OCI-LY3 (cell line): ENCODE measurements at regions not wholly inside any gene's neighbourhood (a gene's known extent, or its start where the extent isn't known, plus 50 kb on each side); places are given as distances from the start of the nearest gene placed in this dataset.

ENCODE experiments used
- H2AFZ ChIP-seq: fragments of 200-600, 300-600 bp; shearing (Covaris generic); 2 replicates; pipeline ENCODE4 v1.6.0; 2014; ENCODE audit warnings: antibody characterized with exemption, low read depth, low read length
- H3K27ac ChIP-seq: fragments of 200-600, 300-600 bp; sonication (generic); 2 replicates; pipeline ENCODE4 v1.5.1; 2014; ENCODE audit warnings: mild to moderate bottlenecking, low read length, moderate library complexity, mixed read lengths
- H3K27me3 ChIP-seq: fragments of 200-600, 300-600 bp; sonication (generic); 2 replicates; pipeline ENCODE4 v1.6.1; 2014; ENCODE audit warnings: low read depth, low read length, mixed read lengths
- H3K36me3 ChIP-seq: fragments of 200-600, 300-600 bp; sonication (generic); replicated peaks from 2 replicates; pipeline ENCODE3; 2014; ENCODE audit warnings: low read depth, low read length, mixed read lengths
- H3K4me1 ChIP-seq: fragments of 300-600, 200-600 bp; sonication (generic); 2 replicates; pipeline ENCODE4 v1.6.1; 2014; ENCODE audit warnings: low read length, mixed read lengths
- H3K4me2 ChIP-seq: fragments of 200-600, 300-600 bp; sonication (generic); 2 replicates; pipeline ENCODE4 v1.6.1; 2014; ENCODE audit warnings: low read length, mixed read lengths
- H3K4me3 ChIP-seq: fragments of 300-600, 200-600 bp; sonication (generic); 2 replicates; pipeline ENCODE4 v1.5.1; 2014; ENCODE audit warnings: antibody characterized with exemption, mild to moderate bottlenecking, low read length, moderate library complexity
- H3K79me2 ChIP-seq: fragments of 300-600, 200-600 bp; shearing (Covaris generic); 2 replicates; pipeline ENCODE4 v1.6.1; 2014; ENCODE audit warnings: mild to moderate bottlenecking, low read length, mixed read lengths
- H3K9ac ChIP-seq: fragments of 300-600, 200-600 bp; shearing (Covaris generic); 2 replicates; pipeline ENCODE4 v1.6.0; 2014; ENCODE audit warnings: mild to moderate bottlenecking, low read length, moderate library complexity
- H3K9me3 ChIP-seq: fragments of 200-600, 300-600 bp; shearing (Covaris generic); 2 replicates; pipeline ENCODE4 v1.6.1; 2014; ENCODE audit warnings: low read length, mixed read lengths; ENCODE audit not compliant: insufficient read depth
- H4K20me1 ChIP-seq: fragments of 200-600, 300-600 bp; sonication (generic); 2 replicates; pipeline ENCODE4 v1.6.1; 2016; ENCODE audit warnings: low read length, mixed read lengths; ENCODE audit not compliant: insufficient read depth
- EZH2phosphoT487 ChIP-seq: fragments of 200-600 bp; shearing (Covaris generic); IDR thresholded peaks from 2 replicates; pipeline ENCODE4 v1.6.1; 2018; ENCODE audit warnings: antibody characterized with exemption, mixed run types, low read depth
- TF ChIP-seq, protein P1 (sequence below): fragments of 200-600, 300-600 bp; sonication (generic); IDR thresholded peaks from 2 replicates; pipeline ENCODE4 v1.5.1; 2014; ENCODE audit warnings: antibody characterized with exemption, low read length, low read depth

DNA sequence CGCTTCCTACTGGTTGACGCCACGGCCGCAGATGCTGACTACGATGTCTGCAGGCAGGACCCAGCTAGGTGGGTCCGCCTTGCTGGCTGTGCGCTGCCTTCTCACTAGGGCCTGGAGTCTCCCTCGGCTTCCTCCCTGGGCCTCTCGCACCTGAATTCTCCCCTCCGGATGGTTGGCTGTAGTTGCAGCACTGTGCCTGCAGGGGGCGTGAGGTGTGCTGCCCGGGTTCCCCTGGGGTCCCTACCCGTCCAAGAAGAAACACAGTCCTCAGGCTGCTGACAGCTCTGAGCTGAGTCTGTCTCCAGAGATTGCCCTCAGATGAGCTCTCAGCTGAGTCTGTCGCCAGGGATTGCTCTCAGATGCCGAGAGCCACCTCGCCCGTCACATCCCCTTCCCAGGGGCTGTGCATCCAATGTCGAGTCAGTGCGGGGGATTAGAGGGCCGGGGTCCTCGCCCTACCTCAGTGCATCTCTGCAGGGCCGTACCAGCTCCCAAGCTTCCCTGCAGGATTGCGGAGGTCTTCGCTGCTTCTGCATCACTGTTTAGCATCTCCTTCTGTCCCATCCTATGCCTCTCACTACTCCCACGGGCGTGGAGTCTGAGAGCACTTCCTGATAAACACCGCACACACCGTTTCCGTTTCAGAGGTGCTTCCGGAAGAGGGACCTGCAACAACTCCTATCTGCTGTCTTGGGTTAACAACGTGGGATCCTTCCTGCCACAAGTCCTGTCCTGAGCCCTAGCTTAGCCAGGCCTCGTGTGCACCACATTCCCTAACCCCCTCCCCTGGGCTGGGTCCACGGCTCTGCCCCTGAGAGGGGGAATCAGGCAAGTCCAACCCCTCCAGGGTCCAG is 196.9 kb downstream of the CSNK2A3 start:
- H3K27me3 ChIP-seq, result peaks cover 5% of the 10 kb centered on the region; the same call in 1 of the 2 replicates
- no peak overlapping the region for H2AFZ ChIP-seq
- H3K79me2 ChIP-seq, result no peaks in the 10 kb centered on the region
- no peaks in the 10 kb centered on the region for H3K36me3 ChIP-seq
- no peaks in the 10 kb centered on the region for H4K20me1 ChIP-seq
- no peak overlapping the region for H3K4me2 ChIP-seq
- H3K4me1 ChIP-seq, result no peaks in the 10 kb centered on the region
- no peaks in the 10 kb centered on the region for H3K9me3 ChIP-seq
- TF ChIP-seq, protein P1, sequence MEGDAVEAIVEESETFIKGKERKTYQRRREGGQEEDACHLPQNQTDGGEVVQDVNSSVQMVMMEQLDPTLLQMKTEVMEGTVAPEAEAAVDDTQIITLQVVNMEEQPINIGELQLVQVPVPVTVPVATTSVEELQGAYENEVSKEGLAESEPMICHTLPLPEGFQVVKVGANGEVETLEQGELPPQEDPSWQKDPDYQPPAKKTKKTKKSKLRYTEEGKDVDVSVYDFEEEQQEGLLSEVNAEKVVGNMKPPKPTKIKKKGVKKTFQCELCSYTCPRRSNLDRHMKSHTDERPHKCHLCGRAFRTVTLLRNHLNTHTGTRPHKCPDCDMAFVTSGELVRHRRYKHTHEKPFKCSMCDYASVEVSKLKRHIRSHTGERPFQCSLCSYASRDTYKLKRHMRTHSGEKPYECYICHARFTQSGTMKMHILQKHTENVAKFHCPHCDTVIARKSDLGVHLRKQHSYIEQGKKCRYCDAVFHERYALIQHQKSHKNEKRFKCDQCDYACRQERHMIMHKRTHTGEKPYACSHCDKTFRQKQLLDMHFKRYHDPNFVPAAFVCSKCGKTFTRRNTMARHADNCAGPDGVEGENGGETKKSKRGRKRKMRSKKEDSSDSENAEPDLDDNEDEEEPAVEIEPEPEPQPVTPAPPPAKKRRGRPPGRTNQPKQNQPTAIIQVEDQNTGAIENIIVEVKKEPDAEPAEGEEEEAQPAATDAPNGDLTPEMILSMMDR, result peak; percentile 50
- TF ChIP-seq EZH2phosphoT487, result no peak
- H3K4me3 ChIP-seq, result no peak overlapping the region
- H3K27ac ChIP-seq, result no peak overlapping the region
- H3K9ac ChIP-seq, result no peak overlapping the region

DNA sequence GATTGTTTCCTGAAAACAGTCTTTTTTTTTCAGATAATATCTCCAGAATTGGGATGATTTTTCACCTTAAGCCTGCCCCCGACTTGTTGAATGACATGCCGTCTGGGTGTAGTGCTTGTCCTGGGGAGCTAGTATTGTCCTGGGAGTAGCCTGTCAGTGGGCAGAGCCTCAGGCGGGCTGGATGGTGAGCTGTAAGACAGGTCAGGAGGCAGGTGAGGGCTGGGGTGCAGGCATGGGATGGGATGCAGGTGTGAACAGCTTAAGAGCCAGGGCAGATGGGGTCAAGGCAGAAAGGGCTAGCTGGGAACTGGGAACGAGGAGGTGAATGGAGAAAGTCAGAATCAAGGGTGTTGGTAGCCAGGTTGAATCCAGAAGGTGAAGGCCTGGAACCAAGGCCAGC is 200.2 kb downstream of the CSNK2A3 start:
- H4K20me1 ChIP-seq, result no peaks in the 10 kb centered on the region
- H3K27me3 ChIP-seq, result peaks cover 5% of the 10 kb centered on the region; the same call in 1 of the 2 replicates
- H2AFZ ChIP-seq, result no peak overlapping the region
- H3K27ac ChIP-seq, result no peak overlapping the region
- TF ChIP-seq, protein P1, result no peak
- TF ChIP-seq EZH2phosphoT487, result no peak
- H3K4me1 ChIP-seq, result no peaks in the 10 kb centered on the region
- no peak overlapping the region for H3K9ac ChIP-seq
- no peaks in the 10 kb centered on the region for H3K79me2 ChIP-seq
- no peak overlapping the region for H3K4me2 ChIP-seq
- no peaks in the 10 kb centered on the region for H3K9me3 ChIP-seq
- H3K4me3 ChIP-seq, result no peak overlapping the region
- no peaks in the 10 kb centered on the region for H3K36me3 ChIP-seq

DNA sequence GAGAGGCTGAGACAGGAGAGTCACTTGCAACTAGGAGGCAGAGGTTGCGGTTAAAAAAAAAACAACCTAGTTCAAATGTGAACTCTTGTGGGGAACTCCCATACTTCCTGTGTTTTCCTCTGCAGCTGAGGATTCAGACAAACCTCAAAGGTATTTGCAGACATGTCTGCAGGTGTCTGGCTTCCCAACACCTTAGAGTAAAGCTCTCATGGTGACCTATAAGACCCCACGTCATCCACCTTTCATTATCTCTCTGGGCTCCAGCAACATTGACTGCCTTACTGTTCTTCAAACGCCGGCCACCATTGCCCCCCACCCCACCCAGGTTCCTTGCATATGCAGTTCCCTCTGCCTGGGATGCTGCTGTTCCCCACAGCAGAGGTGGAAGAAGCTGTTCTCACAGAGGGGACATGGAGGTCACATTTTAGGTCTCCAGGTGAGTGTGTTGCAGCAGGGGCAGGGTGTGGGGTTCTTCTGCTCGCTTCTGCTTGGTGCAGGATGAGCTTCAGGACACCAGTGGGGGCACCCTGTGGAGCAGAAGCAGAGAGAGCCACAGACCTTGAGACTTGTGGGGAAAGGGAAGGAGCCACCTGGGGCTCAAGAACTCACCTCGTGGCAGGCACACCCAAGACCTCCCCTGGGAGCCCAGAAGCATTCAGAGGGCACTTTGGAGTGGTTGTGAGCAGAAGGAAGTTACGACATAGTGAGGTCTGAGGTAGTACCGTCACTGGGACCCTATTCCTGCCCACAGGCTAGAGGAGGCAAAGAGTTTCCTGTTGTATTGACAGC is 203.2 kb downstream of the CSNK2A3 start:
- no peaks in the 10 kb centered on the region for H3K79me2 ChIP-seq
- H3K36me3 ChIP-seq, result no peaks in the 10 kb centered on the region
- TF ChIP-seq EZH2phosphoT487, result no peak
- TF ChIP-seq, protein P1, result no peak
- no peaks in the 10 kb centered on the region for H3K4me1 ChIP-seq
- no peaks in the 10 kb centered on the region for H4K20me1 ChIP-seq
- no peak overlapping the region for H3K27ac ChIP-seq
- no peak overlapping the region for H3K4me3 ChIP-seq
- no peak overlapping the region for H3K9ac ChIP-seq
- no peaks in the 10 kb centered on the region for H3K9me3 ChIP-seq
- no peak overlapping the region for H3K4me2 ChIP-seq
- H2AFZ ChIP-seq, result no peak overlapping the region
- peaks cover 3% of the 10 kb centered on the region; the same call in 1 of the 2 replicates for H3K27me3 ChIP-seq

DNA sequence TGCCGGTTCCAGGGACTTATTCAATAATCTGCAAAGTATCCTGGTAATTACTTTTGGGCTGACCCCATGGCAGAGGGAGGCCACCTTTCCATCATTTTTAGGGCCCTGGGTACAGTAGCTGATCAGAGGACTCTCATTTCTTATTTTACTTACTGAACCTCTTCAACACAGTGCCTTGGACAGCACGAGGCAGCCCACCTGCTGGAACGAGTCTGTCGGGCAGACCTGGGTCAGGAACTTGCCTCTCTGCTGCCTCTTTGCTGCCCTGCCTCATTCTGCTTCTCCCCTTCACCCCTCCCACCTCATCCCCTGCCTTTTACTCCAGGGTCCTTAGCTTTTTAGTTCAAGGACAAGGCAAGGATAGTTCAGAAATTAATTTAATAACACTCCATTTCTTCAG is 204.5 kb downstream of the CSNK2A3 start:
- H3K4me1 ChIP-seq, result no peaks in the 10 kb centered on the region
- H4K20me1 ChIP-seq, result no peaks in the 10 kb centered on the region
- H3K27ac ChIP-seq, result no peak overlapping the region
- no peaks in the 10 kb centered on the region for H3K36me3 ChIP-seq
- no peak overlapping the region for H2AFZ ChIP-seq
- no peaks in the 10 kb centered on the region for H3K9me3 ChIP-seq
- H3K4me2 ChIP-seq, result no peak overlapping the region
- H3K4me3 ChIP-seq, result no peak overlapping the region
- H3K79me2 ChIP-seq, result no peaks in the 10 kb centered on the region
- no peak overlapping the region for H3K9ac ChIP-seq
- no peak for TF ChIP-seq EZH2phosphoT487
- H3K27me3 ChIP-seq, result no peaks in the 10 kb centered on the region
